ENCODE measurements at regions not wholly inside any gene's neighbourhood (a gene's known extent, or its start where the extent isn't known, plus 50 kb on each side); places are given as distances from the start of the nearest gene placed in this dataset.

DNA sequence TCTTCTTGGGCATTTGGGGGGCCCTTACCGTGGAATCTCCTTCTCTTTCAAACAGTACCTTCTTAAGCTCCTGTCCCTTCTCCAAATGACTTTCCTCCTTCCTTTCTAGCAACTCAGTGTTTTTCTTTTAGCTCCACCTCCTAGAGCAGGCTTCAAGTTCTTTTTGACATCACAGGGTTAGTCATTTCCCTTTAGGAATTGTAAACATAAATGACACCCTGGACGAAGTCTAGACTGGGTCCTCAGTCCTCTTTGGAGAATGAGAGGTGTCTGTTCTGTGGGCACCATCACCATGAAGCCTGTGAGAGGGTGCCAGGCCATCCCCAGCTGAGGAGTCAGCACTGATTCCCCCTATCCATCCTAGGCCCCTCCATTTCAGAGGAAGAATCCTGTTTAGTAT, 94.7 kb downstream of the SALL1 start:
- Histone ChIP-seq H3K4me3 (ENCODE audit: insufficient read depth, low read depth, low read length) (no peak overlapping the region), H3K9me1 (ENCODE audit: insufficient read depth, low read length) (no peaks in the 10 kb centered on the region), H2BK120ac (ENCODE audit: low read depth, low read length) (no peak overlapping the region), H2BK15ac (ENCODE audit: low read depth, low read length) (no peak overlapping the region), H2BK5ac (ENCODE audit: low read depth, low read length, poor library complexity, severe bottlenecking) (no peak overlapping the region), H3K79me1 (ENCODE audit: low read depth in 1 of 2, low read length in 2 of 2) (no peaks in the 10 kb centered on the region), H3K23ac (ENCODE audit: low read depth, low read length) (no peak overlapping the region), H2BK20ac (ENCODE audit: low read depth, low read length) (no peak overlapping the region), H3K14ac (replicated peaks; ENCODE audit: low read depth, low read length) (no peak overlapping the region), H3K4ac (ENCODE audit: low read depth, low read length) (no peak overlapping the region), H4K20me1 (ENCODE audit: insufficient read depth, low read length) (no peaks in the 10 kb centered on the region), H3K56ac (ENCODE audit: extremely low read depth, insufficient read depth, low read length) (no peak overlapping the region), H3K4me2 (ENCODE audit: low read depth, low read length) (no peak overlapping the region), H2AK9ac (replicated peaks; ENCODE audit: low read depth, low read length, poor library complexity) (no peak overlapping the region), H4K91ac (ENCODE audit: insufficient read depth, low read depth, low read length) (no peak overlapping the region), H4K5ac (ENCODE audit: low read depth, low read length) (no peak overlapping the region), H3K27ac (ENCODE audit: insufficient read depth, low read length) (no peak overlapping the region), H3K36me3 (ENCODE audit: control insufficient read depth, insufficient read depth, low read length) (no peaks in the 10 kb centered on the region), H3K9ac (ENCODE audit: low read depth, low read length) (no peak overlapping the region), H2AFZ (replicated peaks; ENCODE audit: low read length, poor library complexity) (no peak overlapping the region), H3K4me1 (ENCODE audit: control insufficient read depth, insufficient read depth, low read length) (no peaks in the 10 kb centered on the region), H4K8ac (ENCODE audit: low read depth in 2 of 2, low read length in 2 of 2) (no peak overlapping the region), H3K9me3 (ENCODE audit: control insufficient read depth, insufficient read depth, low read length) (no peaks in the 10 kb centered on the region), H2AK5ac (ENCODE audit: low read depth, low read length) (no peak overlapping the region), H3K18ac (ENCODE audit: low read depth, low read length) (no peak overlapping the region), H3K27me3 (ENCODE audit: control insufficient read depth, insufficient read depth, low read length) (peaks cover 2% of the 10 kb centered on the region; the same call in 1 of the 2 replicates)
- dilution Hi-C loops (cut with HindIII; ENCODE audit: low sequenced_read_pairs, unreplicated experiment) = no loop called here
- 0% methylated on average over 1 of the region's 2 CpGs; no CpG with 5 or more reads in 1 of the 2 experiments for WGBS, 2 experiments (ENCODE audit: extremely low coverage in 2 of 2, insufficient read length in 1 of 2)
- ATAC-seq (ENCODE audit: low read depth) = no peak
- ChIA-PET CTCF (no interaction called here), POLR2A (ENCODE audit: unreplicated experiment) (no interaction called here)
- in situ Hi-C loops (cut with MboI; ENCODE audit: low sequenced_read_pairs) = no loop called here
- no TSS peak for BruUV-seq (replicated peaks)
- intact Hi-C loops (cut with micrococcal nuclease) = no loop called here
- no peak for DNase-seq
- TF ChIP-seq, protein P1, sequence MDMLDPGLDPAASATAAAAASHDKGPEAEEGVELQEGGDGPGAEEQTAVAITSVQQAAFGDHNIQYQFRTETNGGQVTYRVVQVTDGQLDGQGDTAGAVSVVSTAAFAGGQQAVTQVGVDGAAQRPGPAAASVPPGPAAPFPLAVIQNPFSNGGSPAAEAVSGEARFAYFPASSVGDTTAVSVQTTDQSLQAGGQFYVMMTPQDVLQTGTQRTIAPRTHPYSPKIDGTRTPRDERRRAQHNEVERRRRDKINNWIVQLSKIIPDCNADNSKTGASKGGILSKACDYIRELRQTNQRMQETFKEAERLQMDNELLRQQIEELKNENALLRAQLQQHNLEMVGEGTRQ (IDR thresholded peaks at IDR 0.05; ENCODE audit: low read depth, low read length) = no peak
- no peak for TF ChIP-seq MAFK (IDR thresholded peaks at IDR 0.05; ENCODE audit: low read depth, low read length)
- no peak for TF ChIP-seq MAZ (IDR thresholded peaks at IDR 0.05; ENCODE audit: borderline replicate concordance, low read depth, low read length)
- TF ChIP-seq, protein P2, sequence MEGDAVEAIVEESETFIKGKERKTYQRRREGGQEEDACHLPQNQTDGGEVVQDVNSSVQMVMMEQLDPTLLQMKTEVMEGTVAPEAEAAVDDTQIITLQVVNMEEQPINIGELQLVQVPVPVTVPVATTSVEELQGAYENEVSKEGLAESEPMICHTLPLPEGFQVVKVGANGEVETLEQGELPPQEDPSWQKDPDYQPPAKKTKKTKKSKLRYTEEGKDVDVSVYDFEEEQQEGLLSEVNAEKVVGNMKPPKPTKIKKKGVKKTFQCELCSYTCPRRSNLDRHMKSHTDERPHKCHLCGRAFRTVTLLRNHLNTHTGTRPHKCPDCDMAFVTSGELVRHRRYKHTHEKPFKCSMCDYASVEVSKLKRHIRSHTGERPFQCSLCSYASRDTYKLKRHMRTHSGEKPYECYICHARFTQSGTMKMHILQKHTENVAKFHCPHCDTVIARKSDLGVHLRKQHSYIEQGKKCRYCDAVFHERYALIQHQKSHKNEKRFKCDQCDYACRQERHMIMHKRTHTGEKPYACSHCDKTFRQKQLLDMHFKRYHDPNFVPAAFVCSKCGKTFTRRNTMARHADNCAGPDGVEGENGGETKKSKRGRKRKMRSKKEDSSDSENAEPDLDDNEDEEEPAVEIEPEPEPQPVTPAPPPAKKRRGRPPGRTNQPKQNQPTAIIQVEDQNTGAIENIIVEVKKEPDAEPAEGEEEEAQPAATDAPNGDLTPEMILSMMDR (conservative IDR thresholded peaks at IDR 0.05; ENCODE audit: low read depth, low read length) = no peak
- TF ChIP-seq RAD21 (IDR thresholded peaks at IDR 0.05; ENCODE audit: low read length) = no peak
- TF ChIP-seq RFX5 (IDR thresholded peaks at IDR 0.05; ENCODE audit: low read depth, low read length) = no peak
- no peak for TF ChIP-seq POLR2A (IDR thresholded peaks at IDR 0.05; ENCODE audit: low read depth, low read length)
- TF ChIP-seq NFE2L2 (IDR thresholded peaks at IDR 0.05; ENCODE audit: low read depth, low read length) = no peak
- TF ChIP-seq CHD1 (IDR thresholded peaks at IDR 0.05; ENCODE audit: low read depth, low read length) = no peak
- no peak for TF ChIP-seq MXI1 (IDR thresholded peaks at IDR 0.05; ENCODE audit: borderline replicate concordance, low read depth, low read length)
- no peak for TF ChIP-seq FOS (IDR thresholded peaks at IDR 0.05; ENCODE audit: low read depth, low read length)
- no peak for TF ChIP-seq RCOR1 (IDR thresholded peaks at IDR 0.05; ENCODE audit: insufficient replicate concordance, low read length)
- no peak for TF ChIP-seq SMC3 (IDR thresholded peaks at IDR 0.05; ENCODE audit: low read depth, low read length)
- no peak for TF ChIP-seq CEBPB (IDR thresholded peaks at IDR 0.05; ENCODE audit: low read depth, low read length)
- TF ChIP-seq, protein P3, sequence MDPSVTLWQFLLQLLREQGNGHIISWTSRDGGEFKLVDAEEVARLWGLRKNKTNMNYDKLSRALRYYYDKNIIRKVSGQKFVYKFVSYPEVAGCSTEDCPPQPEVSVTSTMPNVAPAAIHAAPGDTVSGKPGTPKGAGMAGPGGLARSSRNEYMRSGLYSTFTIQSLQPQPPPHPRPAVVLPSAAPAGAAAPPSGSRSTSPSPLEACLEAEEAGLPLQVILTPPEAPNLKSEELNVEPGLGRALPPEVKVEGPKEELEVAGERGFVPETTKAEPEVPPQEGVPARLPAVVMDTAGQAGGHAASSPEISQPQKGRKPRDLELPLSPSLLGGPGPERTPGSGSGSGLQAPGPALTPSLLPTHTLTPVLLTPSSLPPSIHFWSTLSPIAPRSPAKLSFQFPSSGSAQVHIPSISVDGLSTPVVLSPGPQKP (IDR thresholded peaks at IDR 0.05; ENCODE audit: borderline replicate concordance, low read depth, low read length) = no peak
- no peak for TF ChIP-seq BHLHE40 (IDR thresholded peaks at IDR 0.05; ENCODE audit: low read depth, low read length)

All from IMR-90 (cell line).